DOHH2 (cell line): ENCODE measurements at regions not wholly inside any gene's neighbourhood (a gene's known extent, or its start where the extent isn't known, plus 50 kb on each side); places are given as distances from the start of the nearest gene placed in this dataset.

Source experiments
- H3F3A ChIP-seq: fragments of 200-600 bp; sonication (generic), shearing (Covaris generic); 2 replicates; pipeline ENCODE4 v1.6.0; 2016; ENCODE audit warnings: antibody characterized with exemption, mild to moderate bottlenecking; ENCODE audit not compliant: control insufficient read depth, insufficient read depth
- H3K27ac ChIP-seq: fragments of 200-600 bp; sonication (generic); 2 replicates; pipeline ENCODE4 v1.5.1; 2014; ENCODE audit warnings: low read depth, mild to moderate bottlenecking, low read length, moderate library complexity
- H3K27me3 ChIP-seq: fragments of 200-600 bp; sonication (generic); 2 replicates; pipeline ENCODE4 v1.6.1; 2014; ENCODE audit warnings: mild to moderate bottlenecking, low read length, mixed read lengths; ENCODE audit not compliant: control insufficient read depth
- H3K36me3 ChIP-seq: fragments of 200-600 bp; sonication (generic); 2 replicates; pipeline ENCODE4 v1.6.1; 2014; ENCODE audit warnings: mild to moderate bottlenecking, low read length, moderate library complexity, mixed read lengths; ENCODE audit not compliant: control insufficient read depth
- H3K4me1 ChIP-seq: fragments of 200-600 bp; sonication (generic); 2 replicates; pipeline ENCODE4 v1.6.1; 2014; ENCODE audit warnings: mild to moderate bottlenecking, low read length, mixed read lengths; ENCODE audit not compliant: control insufficient read depth
- H3K4me2 ChIP-seq: fragments of 200-600 bp; sonication (generic); 2 replicates; pipeline ENCODE4 v1.6.0; 2014; ENCODE audit warnings: mild to moderate bottlenecking, low read length, moderate library complexity
- H3K4me3 ChIP-seq: fragments of 200-600 bp; sonication (generic); 2 replicates; pipeline ENCODE4 v1.5.1; 2014; ENCODE audit warnings: mild to moderate bottlenecking, low read length, mixed read lengths
- H3K79me2 ChIP-seq: fragments of 200-600 bp; sonication (generic); 2 replicates; pipeline ENCODE4 v1.6.1; 2014; ENCODE audit warnings: mild to moderate bottlenecking, low read length, mixed read lengths; ENCODE audit not compliant: control insufficient read depth
- H3K9me2 ChIP-seq: fragments of 200-600 bp; sonication (generic); replicated peaks from 2 replicates; pipeline ENCODE4 v1.6.1; 2014; ENCODE audit warnings: mild to moderate bottlenecking, low read length, mixed read lengths; ENCODE audit not compliant: control insufficient read depth
- H3K9me3 ChIP-seq: fragments of 200-600 bp; sonication (generic); 2 replicates; pipeline ENCODE4 v1.6.1; 2014; ENCODE audit warnings: antibody characterized with exemption, low read length, mixed read lengths; ENCODE audit not compliant: control insufficient read depth, insufficient read depth
- H4K20me1 ChIP-seq: fragments of 200-600 bp; sonication (generic); 2 replicates; pipeline ENCODE4 v1.6.0; 2014; ENCODE audit warnings: low read depth, mild to moderate bottlenecking, antibody characterized with exemption, low read length, moderate library complexity; ENCODE audit not compliant: control insufficient read depth, insufficient read depth
- CTCF ChIP-seq: fragments of 200-600 bp; sonication (generic); IDR thresholded peaks from one replicate; pipeline ENCODE4 v1.5.1; 2014; ENCODE audit warnings: antibody characterized with exemption, mild to moderate bottlenecking, low read depth, low read length; ENCODE audit not compliant: poor library complexity, severe bottlenecking
- EZH2phosphoT487 ChIP-seq: fragments of 200-600 bp; sonication (generic); IDR thresholded peaks from 2 replicates; pipeline ENCODE4 v1.6.1; 2017; ENCODE audit warnings: borderline replicate concordance, mild to moderate bottlenecking, antibody characterized with exemption, low read length, moderate library complexity, mixed read lengths

GRCh38 chr18:1261054-1261453 is 356.4 kb downstream of the ADCYAP1 start:
- TF ChIP-seq CTCF (no peak), EZH2phosphoT487 (no peak)

DNA sequence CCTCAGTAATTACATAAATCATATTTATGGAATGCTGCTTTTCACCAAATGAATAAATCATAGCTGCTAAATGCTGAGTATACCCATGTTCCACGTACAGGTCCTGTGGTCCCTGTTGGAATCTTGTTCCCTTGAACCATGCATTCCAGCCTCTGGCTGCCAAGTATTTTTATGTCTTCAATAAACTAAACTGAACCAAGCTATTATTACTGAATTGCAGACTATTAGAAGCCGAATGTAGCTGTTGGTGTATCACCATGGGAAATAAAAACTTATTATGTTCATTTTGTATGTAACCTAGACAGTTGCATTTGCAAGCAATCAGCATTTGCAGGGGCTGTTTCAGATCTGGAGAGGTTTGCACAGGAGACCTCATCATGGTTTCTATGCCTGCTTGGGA is 362.4 kb downstream of the ADCYAP1 start:
- H3K79me2 ChIP-seq: no peaks in the 10 kb centered on the region
- H3K4me1 ChIP-seq: no peaks in the 10 kb centered on the region
- no peak overlapping the region for H3K4me2 ChIP-seq
- H3K27ac ChIP-seq: no peak overlapping the region
- no peaks in the 10 kb centered on the region for H3K36me3 ChIP-seq
- no peak overlapping the region for H3K4me3 ChIP-seq
- H3F3A ChIP-seq: no peaks in the 10 kb centered on the region
- H4K20me1 ChIP-seq: no peaks in the 10 kb centered on the region
- H3K9me2 ChIP-seq: no peaks in the 10 kb centered on the region
- TF ChIP-seq CTCF (no peak), EZH2phosphoT487 (no peak)
- no peaks in the 10 kb centered on the region for H3K27me3 ChIP-seq
- no peaks in the 10 kb centered on the region for H3K9me3 ChIP-seq

More at GRCh38 chr18:1261054-1261453, 356.4 kb downstream of the ADCYAP1 start:
- no peaks in the 10 kb centered on the region for H3K4me1 ChIP-seq
- H3K4me2 ChIP-seq: no peak overlapping the region
- H3K9me3 ChIP-seq: no peaks in the 10 kb centered on the region
- no peaks in the 10 kb centered on the region for H3K36me3 ChIP-seq
- H3K9me2 ChIP-seq: no peaks in the 10 kb centered on the region
- no peak overlapping the region for H3K4me3 ChIP-seq
- no peaks in the 10 kb centered on the region for H4K20me1 ChIP-seq
- H3K27ac ChIP-seq: no peak overlapping the region
- H3K27me3 ChIP-seq: no peaks in the 10 kb centered on the region
- H3K79me2 ChIP-seq: no peaks in the 10 kb centered on the region
- H3F3A ChIP-seq: no peaks in the 10 kb centered on the region

- no peaks in the 10 kb centered on the region for H3K27me3 ChIP-seq
- H3K9me2 ChIP-seq: no peaks in the 10 kb centered on the region
- H3K79me2 ChIP-seq: no peaks in the 10 kb centered on the region
- no peaks in the 10 kb centered on the region for H4K20me1 ChIP-seq
- no peak overlapping the region for H3K27ac ChIP-seq
- H3K36me3 ChIP-seq: no peaks in the 10 kb centered on the region
- no peaks in the 10 kb centered on the region for H3F3A ChIP-seq
- TF ChIP-seq EZH2phosphoT487: no peak
- no peak for TF ChIP-seq CTCF
- H3K4me3 ChIP-seq: no peak overlapping the region
- H3K4me2 ChIP-seq: no peak overlapping the region
- no peaks in the 10 kb centered on the region for H3K4me1 ChIP-seq
- no peaks in the 10 kb centered on the region for H3K9me3 ChIP-seq
These were observed 365.4 kb downstream of the ADCYAP1 start for GRCh38 chr18:1270081-1270480.

- no peak for TF ChIP-seq CTCF
- no peak for TF ChIP-seq EZH2phosphoT487
- no peak overlapping the region for H3K4me3 ChIP-seq
- no peak overlapping the region for H3K4me2 ChIP-seq
- no peak overlapping the region for H3K27ac ChIP-seq
- no peaks in the 10 kb centered on the region for H3K27me3 ChIP-seq
- no peaks in the 10 kb centered on the region for H3K79me2 ChIP-seq
- no peaks in the 10 kb centered on the region for H3K36me3 ChIP-seq
- H3F3A ChIP-seq: no peaks in the 10 kb centered on the region
- no peaks in the 10 kb centered on the region for H3K9me3 ChIP-seq
- H3K9me2 ChIP-seq: no peaks in the 10 kb centered on the region
- no peaks in the 10 kb centered on the region for H4K20me1 ChIP-seq
- H3K4me1 ChIP-seq: no peaks in the 10 kb centered on the region
These were observed 368.8 kb downstream of the ADCYAP1 start for GRCh38 chr18:1273469-1273868.
